Stomach (tissue), 8 donors: ENCODE measurements at regions not wholly inside any gene's neighbourhood (a gene's known extent, or its start where the extent isn't known, plus 50 kb on each side); places are given as distances from the start of the nearest gene placed in this dataset.
A peak's percentile ranks its signal among the peaks of the same experiment; 100 is the strongest.

Experiments
- DNase-seq, 2 donors: peaks; one replicate each; pipeline versions ENCODE4 v3.0.0 to v3.0.0-alpha.2; 2013 to 2019
- H3K27ac ChIP-seq, 5 donors: fragments of 200-600 bp in 4 of 5; sonication (generic) in 4 of 5; one replicate each; pipeline ENCODE4 v1.5.1; 2013 to 2019; ENCODE audit warnings: mild to moderate bottlenecking in 1 of 5, moderate library complexity in 1 of 5
- H3K27me3 ChIP-seq, 3 donors: fragments of 200-600 bp; sonication (generic); one replicate each; pipeline ENCODE4 v1.5.1; 2017 to 2019; ENCODE audit warnings: mixed run types in 1 of 3
- H3K36me3 ChIP-seq, 4 donors: fragments of 200-600 bp; sonication (generic); 1 replicate in 3 of 4; 2 replicates in 1 of 4; pipeline ENCODE4 v1.5.1; 2016 to 2019
- H3K4me1 ChIP-seq, 4 donors: fragments of 200-600 bp; sonication (generic); one replicate each; pipeline ENCODE4 v1.5.1; 2016 to 2019
- H3K4me3 ChIP-seq, 4 donors: fragments of 200-600 bp; sonication (generic) in 3 of 4; one replicate each; pipeline ENCODE4 v1.5.1; 2016 to 2019; ENCODE audit warnings: mild to moderate bottlenecking in 1 of 4
- H3K9me3 ChIP-seq, 4 donors: fragments of 200-600 bp; sonication (generic); one replicate each; pipeline ENCODE4 v1.5.1; 2016 to 2019
- CTCF ChIP-seq, 7 experiments: fragments of 450-650 bp in 4 of 7; fragments of 200-600 bp in 3 of 7; sonication (generic) in 3 of 7; IDR thresholded peaks; one replicate each; pipeline ENCODE4 v1.5.1; 2016 to 2019; ENCODE audit warnings: antibody characterized with exemption in 7 of 7, control low read depth in 2 of 7, mild to moderate bottlenecking in 1 of 7
- EP300 ChIP-seq: sonication (generic); formaldehyde crosslinking; IDR thresholded peaks from one replicate; pipeline ENCODE4 v1.6.1; 2017; ENCODE audit warnings: antibody characterized with exemption
- POLR2A ChIP-seq, 4 donors: fragments of 450-650 bp; IDR thresholded peaks; one replicate each; pipeline ENCODE4 v1.6.1; 2016; ENCODE audit warnings: antibody characterized with exemption in 4 of 4, control low read depth in 2 of 4, mild to moderate bottlenecking in 1 of 4, moderate library complexity in 1 of 4
- POLR2AphosphoS5 ChIP-seq, 3 donors: sonication (generic); formaldehyde crosslinking; IDR thresholded peaks; one replicate each; pipeline ENCODE4 v1.6.1; 2016; ENCODE audit warnings: antibody characterized with exemption in 3 of 3
- WGBS, 5 donors: extraction: QIAGEN DNeasy Blood & Tissue Kit in 3 of 5; methylation state at CpG; one replicate each; pipeline versions ENCODE4 v1.1.5 to v1.1.7; 2013 to 2018; 5-methylcytosine and 5-hydroxymethylcytosine counted together
- intact Hi-C: fragments of 100-400 bp; cut with DNase I; formaldehyde crosslinking; loops from one replicate; pipeline ENCODE4 v1.15.1; 2023; ENCODE audit warnings: low total_unique reads
- donor health status: healthy with polysubstance abuse.
- donor health status: Bipolar disorder and iron deficiency.
- donor health status: healthy.

GRCh38 chr18:49731860-49732311 lies 81.4 kb downstream of the ACAA2 start:
- 35 to 74% (median 44%) methylated on average over 3 of the region's 3 CpGs for WGBS, 5 donors
- Histone ChIP-seq H3K36me3 (no peaks in the 10 kb centered on the region), H3K4me1 (peaks cover 0 to 40% (median 7%) of the 10 kb centered on the region in 4 donors), H3K27ac (no peak overlapping the region), H3K27me3 (no peaks in the 10 kb centered on the region), H3K4me3 (no peak overlapping the region), H3K9me3 (no peaks in the 10 kb centered on the region)
- intact Hi-C loops, result no loop called here
- no peak for TF ChIP-seq EP300
- TF ChIP-seq CTCF (IDR thresholded peaks at IDR 0.05), result no peak
- TF ChIP-seq POLR2A (IDR thresholded peaks at IDR 0.05), result no peak
- TF ChIP-seq POLR2AphosphoS5 (IDR thresholded peaks at IDR 0.05), result no peak
- peak in 1 of 2 donors; percentile 19 for DNase-seq

GRCh38 chr18:49731421-49731841 lies 81.9 kb downstream of the ACAA2 start:
- WGBS, 5 donors, result 59 to 85% (median 68%) methylated on average over 5 of the region's 5 CpGs
- H3K36me3 ChIP-seq, result no peaks in the 10 kb centered on the region
- no peaks in the 10 kb centered on the region for H3K9me3 ChIP-seq
- no peak overlapping the region for H3K4me3 ChIP-seq
- intact Hi-C loops, result no loop called here
- no peak for DNase-seq
- no peak for TF ChIP-seq CTCF (IDR thresholded peaks at IDR 0.05)
- no peak for TF ChIP-seq POLR2A (IDR thresholded peaks at IDR 0.05)
- TF ChIP-seq EP300, result no peak
- no peak for TF ChIP-seq POLR2AphosphoS5 (IDR thresholded peaks at IDR 0.05)
- no peak overlapping the region for H3K27ac ChIP-seq
- H3K27me3 ChIP-seq, result no peaks in the 10 kb centered on the region
- peaks cover 0 to 40% (median 7%) of the 10 kb centered on the region in 4 donors for H3K4me1 ChIP-seq

- no peak overlapping the region for H3K4me3 ChIP-seq
- peaks cover 0 to 45% (median 7%) of the 10 kb centered on the region in 4 donors for H3K4me1 ChIP-seq
- intact Hi-C loops, result no loop called here
- 49 to 67% (median 56%) methylated on average over 3 to 4 of the region's 4 CpGs for WGBS, 5 donors
- H3K27me3 ChIP-seq, result no peaks in the 10 kb centered on the region
- no peak overlapping the region for H3K27ac ChIP-seq
- DNase-seq, result no peak
- no peaks in the 10 kb centered on the region for H3K36me3 ChIP-seq
- no peak for TF ChIP-seq POLR2AphosphoS5 (IDR thresholded peaks at IDR 0.05)
- no peak for TF ChIP-seq CTCF (IDR thresholded peaks at IDR 0.05)
- TF ChIP-seq EP300, result no peak
- no peak for TF ChIP-seq POLR2A (IDR thresholded peaks at IDR 0.05)
- no peaks in the 10 kb centered on the region for H3K9me3 ChIP-seq
Measured at GRCh38 chr18:49730951-49731391, 82.4 kb downstream of the ACAA2 start.

GRCh38 chr18:49728542-49728941 lies 84.8 kb downstream of the ACAA2 start:
- no peak overlapping the region for H3K27ac ChIP-seq
- H3K4me1 ChIP-seq, result peaks cover under 1 to 58% (median 9%) of the 10 kb centered on the region in 4 donors
- no peak overlapping the region for H3K4me3 ChIP-seq
- WGBS, 5 donors, result 58 to 80% (median 66%) methylated on average over 4 of the region's 4 CpGs
- intact Hi-C loops, result no loop called here
- H3K36me3 ChIP-seq, result no peaks in the 10 kb centered on the region
- no peaks in the 10 kb centered on the region for H3K27me3 ChIP-seq
- TF ChIP-seq POLR2A (IDR thresholded peaks at IDR 0.05) (no peak), CTCF (IDR thresholded peaks at IDR 0.05) (peak in 2 of 7 experiments; percentile 7 to 36)
- H3K9me3 ChIP-seq, result no peaks in the 10 kb centered on the region
- DNase-seq, result peak; percentile 34 to 48
